HepG2 (cell line): ENCODE measurements at regions not wholly inside any gene's neighbourhood (a gene's known extent, or its start where the extent isn't known, plus 50 kb on each side); places are given as distances from the start of the nearest gene placed in this dataset.
A peak's percentile ranks its signal among the peaks of the same experiment; 100 is the strongest.

Experiments
- ATAC-seq: fragments of 200-7000 bp; cut with Tn5 transposase; 3 replicates; pipeline ENCODE4 v1.9.1; 2020; ENCODE audit warnings: mild to moderate bottlenecking, moderate library complexity
- BruUV-seq: library from RNA; stranded (reverse); fragments of 400-500 nt; replicated peaks from 2 replicates; lab custom pipeline; 2021; lab: Mats Ljungman, UMichigan
- CTCF ChIA-PET: fragments of 300-600 bp; formaldehyde crosslinking; extraction: SDS; loops from one replicate; lab custom pipeline; 2021; ENCODE audit warnings: low total read pairs, inconsistent platforms, low intra/inter-chr PET ratio; lab: Yijun Ruan, JAX
- POLR2A ChIA-PET: fragments of 350-600 bp; sonication (Branson Sonifier 250); formaldehyde crosslinking; loops from one replicate; lab custom pipeline; 2020; ENCODE audit warnings: antibody characterized with exemption, inconsistent platforms; lab: Yijun Ruan, JAX
- DNase-seq: peaks from one replicate; pipeline ENCODE4 v3.0.0-alpha.2; 2015; ENCODE audit warnings: low spot score
- FAIRE-seq: peaks from 3 replicates; lab custom pipeline; 2011; peaks lifted over from hg19 to GRCh38; lab: Jason Lieb, UNC
- H2AFZ ChIP-seq: one replicate; pipeline ENCODE4 v1.6.1; 2011; ENCODE audit warnings: low read length, inconsistent platforms
- H3K27ac ChIP-seq: fragments of 300-600 bp; 3 replicates; pipeline ENCODE4 v1.8.0; 2011; ENCODE audit warnings: mixed run types, mild to moderate bottlenecking, mixed read lengths, low read length, inconsistent platforms; ENCODE audit not compliant: insufficient read depth; ENCODE audit errors: extremely low read length
- H3K27me3 ChIP-seq, 2 experiments: fragments of 200-600 bp in 1 of 2; 2 replicates in 1 of 2; 3 replicates in 1 of 2; pipeline versions ENCODE4 v1.6.0 to v1.8.0; 2011; ENCODE audit warnings: low read length in 2 of 2, mild to moderate bottlenecking in 2 of 2, moderate library complexity in 2 of 2, inconsistent platforms in 1 of 2; ENCODE audit not compliant: insufficient read depth in 2 of 2, control insufficient read depth in 1 of 2
- H3K36me3 ChIP-seq, 2 experiments: fragments of 200-600 bp in 1 of 2; replicated peaks in 1 of 2; 2 replicates in 1 of 2; 3 replicates in 1 of 2; pipeline versions ENCODE4 v1.5.1 to v1.8.0; 2011; ENCODE audit warnings: low read length in 2 of 2, inconsistent platforms in 1 of 2; ENCODE audit not compliant: insufficient read depth in 2 of 2, control insufficient read depth in 1 of 2
- H3K4me1 ChIP-seq: 2 replicates; pipeline ENCODE4 v1.5.1; 2012; ENCODE audit warnings: low read length, inconsistent platforms; ENCODE audit not compliant: insufficient read depth
- H3K4me2 ChIP-seq: 2 replicates; pipeline ENCODE4 v1.6.0; 2011; ENCODE audit warnings: low read depth, low read length, inconsistent platforms
- H3K4me3 ChIP-seq, 3 experiments: fragments of 200-600 bp in 1 of 3; sonication (generic), shearing (Covaris generic) in 1 of 3; replicated peaks in 1 of 3; 2 replicates each; pipeline ENCODE4 v1.5.1; 2011 to 2016; ENCODE audit warnings: low read length in 3 of 3, inconsistent platforms in 2 of 3, low read depth in 2 of 3, mild to moderate bottlenecking in 2 of 3, control low read depth in 1 of 3, mixed read lengths in 1 of 3; ENCODE audit not compliant: insufficient read depth in 1 of 3
- H3K79me2 ChIP-seq: one replicate; pipeline ENCODE4 v1.6.1; 2011; ENCODE audit warnings: low read length, inconsistent platforms; ENCODE audit not compliant: insufficient read depth
- H3K9ac ChIP-seq: 2 replicates; pipeline ENCODE4 v1.6.0; 2011; ENCODE audit warnings: mild to moderate bottlenecking, low read depth, low read length, inconsistent platforms; ENCODE audit not compliant: insufficient read depth
- H3K9me3 ChIP-seq: 2 replicates; pipeline ENCODE4 v1.5.1; 2012; ENCODE audit warnings: mild to moderate bottlenecking, low read length
- H4K20me1 ChIP-seq: 2 replicates; pipeline ENCODE4 v1.6.0; 2011; ENCODE audit warnings: inconsistent platforms, mild to moderate bottlenecking, low read length, moderate library complexity; ENCODE audit not compliant: insufficient read depth
- ARID2 ChIP-seq: sonication (generic); formaldehyde crosslinking; IDR thresholded peaks from 2 replicates; pipeline ENCODE4 v1.8.1; 2022; ENCODE audit warnings: mild to moderate bottlenecking, missing genetic modification reagents, borderline replicate concordance
- ATF1 ChIP-seq: IDR thresholded peaks from 2 replicates; pipeline ENCODE4 v1.6.1; 2016; ENCODE audit warnings: mild to moderate bottlenecking, control low read depth
- FOXA3 ChIP-seq: IDR thresholded peaks from 2 replicates; pipeline ENCODE4 v1.6.1; 2016; ENCODE audit warnings: missing genetic modification reagents, missing compliant biosample characterization
- FOXJ3 ChIP-seq: sonication (generic); formaldehyde crosslinking; IDR thresholded peaks from 2 replicates; pipeline ENCODE4 v1.4.0; 2020; ENCODE audit warnings: missing genetic modification reagents, mild to moderate bottlenecking, borderline replicate concordance
- NR2F6 ChIP-seq, 2 experiments: IDR thresholded peaks; 2 replicates each; pipeline ENCODE4 v1.6.1; 2016; ENCODE audit warnings: antibody characterized with exemption in 1 of 2, mild to moderate bottlenecking in 1 of 2
- REXO4 ChIP-seq: sonication (generic); formaldehyde crosslinking; IDR thresholded peaks from 2 replicates; pipeline ENCODE4 v1.8.0; 2022; ENCODE audit warnings: missing genetic modification reagents, mild to moderate bottlenecking, borderline replicate concordance
- TAF1 ChIP-seq: sonication (generic); formaldehyde crosslinking; IDR thresholded peaks from 2 replicates; pipeline ENCODE4 v1.4.0; 2020; ENCODE audit warnings: missing genetic modification reagents
- ZNF44 ChIP-seq: sonication (generic); formaldehyde crosslinking; IDR thresholded peaks from 2 replicates; pipeline ENCODE4 v1.5.1; 2020; ENCODE audit warnings: mild to moderate bottlenecking, missing genetic modification reagents
- ZSCAN30 ChIP-seq: sonication (generic); formaldehyde crosslinking; IDR thresholded peaks from 2 replicates; pipeline ENCODE4 v1.5.0; 2020; ENCODE audit warnings: mild to moderate bottlenecking, missing genetic modification reagents
- WGBS: methylation state at CpG from one replicate; pipeline ENCODE4 v1.1.6; 2017; ENCODE audit warnings: low lambda C conversion rate; 5-methylcytosine and 5-hydroxymethylcytosine counted together
- in situ Hi-C: cut with HindIII; loops from 2 replicates; pipeline ENCODE4 v1.10.0; 2017; ENCODE audit warnings: low pct_unique_long_range_greater_than_20kb; ENCODE audit not compliant: extremely low pct_ligation_motif_present
- intact Hi-C: fragments of 100-400 bp; cut with micrococcal nuclease; formaldehyde crosslinking; loops from one replicate; pipeline ENCODE4 v1.10.0; 2022; ENCODE audit not compliant: unreplicated experiment
- TF ChIP-seq, protein P1 (sequence below): sonication (generic); formaldehyde crosslinking; IDR thresholded peaks from 2 replicates; pipeline ENCODE4 v1.4.0; 2020; ENCODE audit warnings: missing genetic modification reagents
- TF ChIP-seq, protein P2 (sequence below): sonication (generic); formaldehyde crosslinking; conservative IDR thresholded peaks from 2 replicates; pipeline ENCODE4 v1.4.0; 2020; ENCODE audit warnings: missing genetic modification reagents

DNA sequence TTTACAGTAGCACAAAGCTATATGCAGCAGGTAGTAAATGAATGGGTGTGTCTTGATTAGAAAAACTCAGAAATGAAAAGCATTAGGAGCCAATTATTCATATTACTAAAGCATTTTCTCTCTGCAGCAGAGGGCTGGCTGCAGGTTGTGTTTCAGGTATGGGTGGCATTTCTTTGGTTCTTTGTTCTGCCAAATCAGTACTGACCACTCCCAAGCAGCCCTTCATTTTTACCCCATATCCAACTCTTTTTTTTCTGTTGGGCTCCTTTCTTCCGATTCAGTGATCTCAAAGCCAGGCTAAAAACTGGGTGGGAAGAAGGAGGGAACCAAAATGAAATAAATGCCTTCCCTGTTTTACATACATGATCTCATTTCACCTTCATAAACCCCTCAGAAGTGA, 162.3 kb downstream of the SPRY1 start:
- WGBS, result 97% methylated on average over 1 of the region's 1 CpG
- H3K9me3 ChIP-seq, result no peaks in the 10 kb centered on the region
- BruUV-seq, result no TSS peak
- peaks cover 3% of the 10 kb centered on the region for H3K79me2 ChIP-seq
- TF ChIP-seq ARID2 (CRISPR knock-in tag), result 0 out of 2 replicates have a peak, but pooled peaks have one; percentile 48
- TF ChIP-seq ZSCAN30 (CRISPR knock-in tag), result no peak
- TF ChIP-seq, all 625 proteins: peak for 1
- Histone ChIP-seq H2AFZ (no peak overlapping the region), H3K27me3 (no peaks in the 10 kb centered on the region), H4K20me1 (no peaks in the 10 kb centered on the region), H3K27ac (peak overlapping the region; percentile 63), H3K36me3 (no peaks in the 10 kb centered on the region), H3K4me2 (no peak overlapping the region; the same call in 1 of the 2 replicates), H3K9ac (peak overlapping the region; percentile 11; the same call in 1 of the 2 replicates), H3K4me1 (peaks cover 78% of the 10 kb centered on the region), H3K4me3 (no peak overlapping the region)
- DNase-seq, result no peak
- in situ Hi-C loops (loop anchor here (25.0 kb wide), 1 partner anchor 553 kb away; no protein-coding TSS in a partner anchor), intact Hi-C loops (loop anchor here (5.0 kb wide), 2 partner anchors 142 to 212 kb away; no protein-coding TSS in a partner anchor)
- ChIA-PET CTCF (no interaction called here), POLR2A (interaction anchor here (1.5 to 1.8 kb wide), 3 partner anchors 90 to 163 kb away, joined by 3 to 5 read pairs (median 3); partner anchors contain the start of gene SPRY1)
- no peak for FAIRE-seq
- no peak for ATAC-seq

DNA sequence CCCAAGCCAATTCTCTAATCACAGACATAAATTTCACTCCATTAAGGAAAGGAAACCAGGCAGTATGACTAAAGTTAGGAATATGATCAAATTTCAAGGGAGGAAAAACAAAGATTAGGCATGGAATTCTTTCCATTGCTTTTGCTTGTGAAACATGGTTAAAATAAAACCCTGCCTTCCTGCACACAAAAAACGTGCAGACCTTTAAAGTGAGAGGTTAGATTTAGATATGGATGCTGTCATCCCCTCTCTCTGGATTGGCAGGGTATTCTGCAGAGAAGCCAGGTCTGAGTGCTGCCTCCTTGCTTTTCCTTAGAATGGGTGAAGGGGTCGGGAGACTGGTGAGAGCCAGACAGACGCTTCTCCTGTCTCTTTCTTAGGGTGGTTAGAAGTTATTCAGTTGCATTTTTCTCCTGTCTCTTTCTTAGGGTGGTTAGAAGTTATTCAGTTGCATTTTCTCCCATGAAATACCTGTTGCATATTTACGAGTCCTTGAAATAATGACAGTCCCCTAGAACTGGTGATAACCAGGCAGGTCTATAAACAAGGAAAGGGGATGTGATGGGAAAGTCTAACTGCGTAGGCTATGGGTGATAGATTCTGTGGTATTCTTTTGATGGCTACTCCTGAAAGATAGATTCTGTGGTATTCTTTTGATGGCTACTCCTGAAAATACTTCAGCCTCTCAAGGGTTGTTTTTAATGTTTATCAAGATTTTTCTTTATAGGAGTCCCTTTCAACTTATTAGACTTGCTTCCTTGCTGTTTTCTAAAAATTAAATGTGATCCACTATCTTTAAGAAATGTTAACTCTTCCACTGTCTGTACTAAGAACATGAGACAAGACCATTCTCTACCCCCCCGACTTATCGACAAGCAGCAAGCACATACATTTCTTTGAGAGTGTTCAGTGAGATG, 163.6 kb downstream of the SPRY1 start:
- H3K36me3 ChIP-seq, result no peaks in the 10 kb centered on the region
- H3K27me3 ChIP-seq, result no peaks in the 10 kb centered on the region
- DNase-seq, result peak; percentile 68
- 62% methylated on average over 7 of the region's 7 CpGs for WGBS
- H4K20me1 ChIP-seq, result no peaks in the 10 kb centered on the region
- peaks cover 78% of the 10 kb centered on the region for H3K4me1 ChIP-seq
- H2AFZ ChIP-seq, result no peak overlapping the region
- H3K4me3 ChIP-seq, result no peak overlapping the region
- in situ Hi-C loops, result loop anchor here (5.0 to 25.0 kb wide), 3 partner anchors 102 to 552 kb away; partner anchors contain the start of gene SPRY1
- H3K9me3 ChIP-seq, result no peaks in the 10 kb centered on the region
- POLR2A ChIA-PET, result no interaction called here
- H3K4me2 ChIP-seq, result peak overlapping the region; percentile 46
- H3K79me2 ChIP-seq, result no peaks in the 10 kb centered on the region
- FAIRE-seq, result peak; percentile 44
- intact Hi-C loops, result loop anchor here (1.0 to 10.0 kb wide), 5 partner anchors 55 to 555 kb away; partner anchors contain the start of gene SPRY1
- ATAC-seq, result no peak
- CTCF ChIA-PET, result no interaction called here
- no TSS peak for BruUV-seq
- peak overlapping the region; percentile 19; the same call in 1 of the 2 replicates for H3K9ac ChIP-seq
- H3K27ac ChIP-seq, result peak overlapping the region; percentile 63
- TF ChIP-seq, protein P1, sequence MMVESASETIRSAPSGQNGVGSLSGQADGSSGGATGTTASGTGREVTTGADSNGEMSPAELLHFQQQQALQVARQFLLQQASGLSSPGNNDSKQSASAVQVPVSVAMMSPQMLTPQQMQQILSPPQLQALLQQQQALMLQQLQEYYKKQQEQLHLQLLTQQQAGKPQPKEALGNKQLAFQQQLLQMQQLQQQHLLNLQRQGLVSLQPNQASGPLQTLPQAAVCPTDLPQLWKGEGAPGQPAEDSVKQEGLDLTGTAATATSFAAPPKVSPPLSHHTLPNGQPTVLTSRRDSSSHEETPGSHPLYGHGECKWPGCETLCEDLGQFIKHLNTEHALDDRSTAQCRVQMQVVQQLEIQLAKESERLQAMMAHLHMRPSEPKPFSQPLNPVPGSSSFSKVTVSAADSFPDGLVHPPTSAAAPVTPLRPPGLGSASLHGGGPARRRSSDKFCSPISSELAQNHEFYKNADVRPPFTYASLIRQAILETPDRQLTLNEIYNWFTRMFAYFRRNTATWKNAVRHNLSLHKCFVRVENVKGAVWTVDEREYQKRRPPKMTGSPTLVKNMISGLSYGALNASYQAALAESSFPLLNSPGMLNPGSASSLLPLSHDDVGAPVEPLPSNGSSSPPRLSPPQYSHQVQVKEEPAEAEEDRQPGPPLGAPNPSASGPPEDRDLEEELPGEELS (CRISPR knock-in tag), result peak; percentile 65
- TF ChIP-seq FOXJ3 (CRISPR knock-in tag) (peak; percentile 54; the same call in 1 of the 2 replicates), TAF1 (CRISPR knock-in tag) (peak; percentile 17; the same call in 1 of the 2 replicates), ATF1 (no peak), REXO4 (CRISPR knock-in tag) (no peak), ZNF44 (CRISPR knock-in tag) (no peak), FOXA3 (CRISPR knock-in tag) (peak; percentile 43), NR2F6 (IDR thresholded peaks at IDR 0.05) (peak; percentile 39; the same call in 1 of the 2 replicates), NR2F6 (CRISPR knock-in tag; IDR thresholded peaks at IDR 0.05) (peak; percentile 63)
- TF ChIP-seq, protein P2, sequence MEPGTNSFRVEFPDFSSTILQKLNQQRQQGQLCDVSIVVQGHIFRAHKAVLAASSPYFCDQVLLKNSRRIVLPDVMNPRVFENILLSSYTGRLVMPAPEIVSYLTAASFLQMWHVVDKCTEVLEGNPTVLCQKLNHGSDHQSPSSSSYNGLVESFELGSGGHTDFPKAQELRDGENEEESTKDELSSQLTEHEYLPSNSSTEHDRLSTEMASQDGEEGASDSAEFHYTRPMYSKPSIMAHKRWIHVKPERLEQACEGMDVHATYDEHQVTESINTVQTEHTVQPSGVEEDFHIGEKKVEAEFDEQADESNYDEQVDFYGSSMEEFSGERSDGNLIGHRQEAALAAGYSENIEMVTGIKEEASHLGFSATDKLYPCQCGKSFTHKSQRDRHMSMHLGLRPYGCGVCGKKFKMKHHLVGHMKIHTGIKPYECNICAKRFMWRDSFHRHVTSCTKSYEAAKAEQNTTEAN (CRISPR knock-in tag), result 0 out of 2 replicates have a peak, but pooled peaks have one; percentile 62
